ENCODE measurements at regions not wholly inside any gene's neighbourhood (a gene's known extent, or its start where the extent isn't known, plus 50 kb on each side); places are given as distances from the start of the nearest gene placed in this dataset.

- TF ChIP-seq CTCF (conservative IDR thresholded peaks at IDR 0.05; ENCODE audit: low read depth, low read length), result no peak
- no peak for TF ChIP-seq EZH2 (IDR thresholded peaks at IDR 0.05; ENCODE audit: borderline replicate concordance, low read depth, low read length, poor library complexity, severe bottlenecking)
Observed at GRCh38 chr13:28572871-28573270, 77.9 kb upstream of the FLT1 start.

All from A673 (cell line).